PC-3 (cell line): ENCODE measurements at regions not wholly inside any gene's neighbourhood (a gene's known extent, or its start where the extent isn't known, plus 50 kb on each side); places are given as distances from the start of the nearest gene placed in this dataset.

ENCODE experiments used
- CTCF ChIP-seq: fragments of 300-600 bp; sonication (generic); conservative IDR thresholded peaks from 2 replicates; pipeline ENCODE4 v1.5.1; 2017; ENCODE audit warnings: antibody characterized with exemption, low read depth, mild to moderate bottlenecking, low read length
- EZH2 ChIP-seq: fragments of 300-600 bp; sonication (generic); IDR thresholded peaks from one replicate; pipeline ENCODE4 v1.6.1; 2017; ENCODE audit warnings: antibody characterized with exemption, mild to moderate bottlenecking, low read length; ENCODE audit not compliant: unreplicated experiment
- EZH2phosphoT487 ChIP-seq: fragments of 300-600 bp; sonication (generic); IDR thresholded peaks from 2 replicates; pipeline ENCODE4 v1.6.1; 2018; ENCODE audit warnings: mild to moderate bottlenecking, antibody characterized with exemption, low read length, borderline replicate concordance

GRCh38 chr17:69743091-69743490, 328.6 kb downstream of the MAP2K6 start:
- TF ChIP-seq EZH2, result no peak
- TF ChIP-seq CTCF, result no peak
- no peak for TF ChIP-seq EZH2phosphoT487
